Progenitor cell of endocrine pancreas (in vitro differentiated cells): ENCODE measurements at regions not wholly inside any gene's neighbourhood (a gene's known extent, or its start where the extent isn't known, plus 50 kb on each side); places are given as distances from the start of the nearest gene placed in this dataset.

Experiments
- DNase-seq: peaks from one replicate; pipeline ENCODE4 v3.0.0; 2021; ENCODE audit warnings: low spot score; ENCODE audit not compliant: unreplicated experiment
- H3K27ac Mint-ChIP-seq: 2 replicates; pipeline ENCODE4 v1.8.0; 2021; ENCODE audit warnings: mild to moderate bottlenecking, moderate library complexity, mixed read lengths
- H3K27me3 Mint-ChIP-seq: 2 replicates; pipeline ENCODE4 v1.8.0; 2021; ENCODE audit warnings: mixed read lengths
- H3K36me3 Mint-ChIP-seq: 2 replicates; pipeline ENCODE4 v1.8.0; 2022; ENCODE audit warnings: mixed read lengths; ENCODE audit not compliant: insufficient read depth
- H3K4me1 Mint-ChIP-seq: 2 replicates; pipeline ENCODE4 v1.8.0; 2021; ENCODE audit warnings: low read depth, mixed read lengths
- H3K4me3 Mint-ChIP-seq: 2 replicates; pipeline ENCODE4 v1.8.0; 2021; ENCODE audit warnings: low read depth, mild to moderate bottlenecking, moderate library complexity, mixed read lengths
- H3K9me3 Mint-ChIP-seq: 2 replicates; pipeline ENCODE4 v1.8.0; 2021; ENCODE audit warnings: low read depth, mixed read lengths
- TF ChIP-seq, protein P1 (sequence below): fragments of 200-600 bp; sonication (generic); IDR thresholded peaks from one replicate; pipeline ENCODE4 v1.5.0; 2021; ENCODE audit warnings: antibody characterized with exemption, mild to moderate bottlenecking; ENCODE audit not compliant: unreplicated experiment

DNA sequence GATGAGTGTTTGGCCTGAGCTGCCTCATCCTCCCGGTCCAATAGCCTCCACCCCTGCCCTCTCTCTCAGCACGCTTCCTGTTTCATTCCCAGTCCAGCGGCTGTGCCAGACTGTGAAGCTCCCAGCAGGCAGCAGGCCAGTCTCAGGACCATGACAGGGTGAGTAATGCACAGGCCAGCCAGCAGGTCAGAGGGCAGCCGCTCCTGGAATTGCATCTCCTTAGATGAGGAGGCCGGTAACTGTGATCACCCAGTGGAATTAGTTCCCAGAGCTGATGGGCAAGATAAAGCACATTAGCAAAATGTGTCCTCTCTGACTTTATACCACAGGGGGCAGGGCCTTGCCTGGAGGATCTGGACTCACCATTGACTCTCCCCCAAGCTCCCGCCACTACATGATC lies 251.2 kb downstream of the ETS1 start:
- no peak for DNase-seq
- peaks cover 11% of the 10 kb centered on the region for H3K4me1 Mint-ChIP-seq
- no peaks in the 10 kb centered on the region for H3K9me3 Mint-ChIP-seq
- TF ChIP-seq, protein P1, sequence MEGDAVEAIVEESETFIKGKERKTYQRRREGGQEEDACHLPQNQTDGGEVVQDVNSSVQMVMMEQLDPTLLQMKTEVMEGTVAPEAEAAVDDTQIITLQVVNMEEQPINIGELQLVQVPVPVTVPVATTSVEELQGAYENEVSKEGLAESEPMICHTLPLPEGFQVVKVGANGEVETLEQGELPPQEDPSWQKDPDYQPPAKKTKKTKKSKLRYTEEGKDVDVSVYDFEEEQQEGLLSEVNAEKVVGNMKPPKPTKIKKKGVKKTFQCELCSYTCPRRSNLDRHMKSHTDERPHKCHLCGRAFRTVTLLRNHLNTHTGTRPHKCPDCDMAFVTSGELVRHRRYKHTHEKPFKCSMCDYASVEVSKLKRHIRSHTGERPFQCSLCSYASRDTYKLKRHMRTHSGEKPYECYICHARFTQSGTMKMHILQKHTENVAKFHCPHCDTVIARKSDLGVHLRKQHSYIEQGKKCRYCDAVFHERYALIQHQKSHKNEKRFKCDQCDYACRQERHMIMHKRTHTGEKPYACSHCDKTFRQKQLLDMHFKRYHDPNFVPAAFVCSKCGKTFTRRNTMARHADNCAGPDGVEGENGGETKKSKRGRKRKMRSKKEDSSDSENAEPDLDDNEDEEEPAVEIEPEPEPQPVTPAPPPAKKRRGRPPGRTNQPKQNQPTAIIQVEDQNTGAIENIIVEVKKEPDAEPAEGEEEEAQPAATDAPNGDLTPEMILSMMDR: no peak
- H3K27ac Mint-ChIP-seq: no peak overlapping the region
- peaks cover 11% of the 10 kb centered on the region for H3K27me3 Mint-ChIP-seq
- H3K36me3 Mint-ChIP-seq: no peaks in the 10 kb centered on the region
- H3K4me3 Mint-ChIP-seq: no peak overlapping the region

DNA sequence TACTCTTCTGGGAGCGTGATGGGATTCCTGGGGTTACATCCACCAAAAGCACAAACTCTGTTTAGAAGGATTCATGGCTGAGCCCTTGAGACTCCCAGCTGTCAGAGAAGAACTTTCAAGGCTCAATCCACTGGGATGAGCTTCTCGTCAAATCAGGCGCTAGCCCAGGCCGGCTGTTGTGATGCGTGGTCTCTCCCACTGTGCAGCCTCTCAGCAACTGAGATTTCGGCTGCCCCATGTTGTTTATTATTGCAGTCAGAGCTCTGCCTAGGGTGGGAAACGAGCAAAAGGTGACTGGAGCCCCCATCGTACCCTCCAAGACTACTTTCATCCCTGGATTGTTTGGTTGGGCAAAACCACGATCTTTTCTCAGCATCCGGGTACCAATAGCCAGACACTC lies 251.6 kb downstream of the ETS1 start:
- H3K27ac Mint-ChIP-seq: no peak overlapping the region
- peaks cover 11% of the 10 kb centered on the region for H3K4me1 Mint-ChIP-seq
- no peaks in the 10 kb centered on the region for H3K36me3 Mint-ChIP-seq
- H3K4me3 Mint-ChIP-seq: no peak overlapping the region
- TF ChIP-seq, protein P1: no peak
- peaks cover 14% of the 10 kb centered on the region for H3K27me3 Mint-ChIP-seq
- no peaks in the 10 kb centered on the region for H3K9me3 Mint-ChIP-seq
- DNase-seq: no peak

DNA sequence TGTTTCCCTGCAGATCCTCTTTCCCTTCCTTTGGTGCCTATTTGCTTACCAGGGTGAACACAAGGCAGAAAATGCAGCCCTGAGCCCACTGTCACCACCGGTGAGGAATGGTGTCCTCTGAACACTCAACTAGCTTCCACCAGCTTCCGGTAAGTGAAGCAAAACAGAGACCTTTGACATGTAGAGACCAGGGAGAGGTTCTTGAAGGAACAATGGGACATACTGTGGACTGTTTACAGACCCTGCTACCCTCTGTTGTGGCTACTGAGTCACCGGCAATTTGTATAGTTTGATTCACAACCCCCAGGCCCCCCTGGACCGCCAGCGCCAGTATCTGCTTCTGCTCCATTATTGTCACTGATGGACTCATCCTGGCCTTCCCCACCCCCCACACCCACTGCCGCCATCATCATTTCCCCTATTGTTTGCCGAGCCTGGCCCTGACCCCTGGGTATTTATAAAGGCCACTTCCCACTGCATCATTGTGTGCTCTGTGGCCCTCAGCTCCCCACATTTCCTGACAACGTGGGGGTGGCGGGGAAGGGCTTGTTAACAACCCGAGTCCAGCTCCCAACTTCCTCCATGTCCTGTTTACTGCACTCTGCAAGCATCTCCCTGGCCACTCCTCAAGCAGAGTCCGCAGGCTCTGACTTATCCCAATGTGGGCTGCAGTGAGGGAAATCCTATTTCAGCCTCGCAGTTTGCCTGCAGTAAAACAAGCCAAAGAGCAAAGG lies 252.9 kb downstream of the ETS1 start:
- H3K36me3 Mint-ChIP-seq: no peaks in the 10 kb centered on the region
- DNase-seq: no peak
- TF ChIP-seq, protein P1: no peak
- H3K27me3 Mint-ChIP-seq: peaks cover 22% of the 10 kb centered on the region
- H3K9me3 Mint-ChIP-seq: no peaks in the 10 kb centered on the region
- peaks cover 13% of the 10 kb centered on the region for H3K4me1 Mint-ChIP-seq
- H3K27ac Mint-ChIP-seq: no peak overlapping the region
- no peak overlapping the region for H3K4me3 Mint-ChIP-seq

DNA sequence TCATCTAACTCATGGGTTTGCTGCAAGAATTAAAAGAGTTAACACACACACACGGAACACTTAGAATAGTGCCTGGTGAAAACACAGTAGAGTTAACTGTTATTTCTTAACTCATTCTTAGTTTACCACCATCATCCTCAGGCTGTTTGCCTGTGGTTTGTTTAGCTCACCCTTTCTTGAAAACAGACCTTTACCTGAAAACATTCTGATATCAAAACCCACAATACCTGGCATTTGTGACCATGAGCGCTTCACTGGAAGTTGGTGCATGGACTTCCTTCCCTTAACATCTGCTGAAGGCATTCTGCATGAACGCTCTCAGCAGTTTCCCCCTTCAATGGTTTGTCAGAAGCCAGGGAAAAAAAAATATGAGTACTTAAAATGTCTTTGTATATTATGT lies 256.0 kb downstream of the ETS1 start:
- TF ChIP-seq, protein P1: no peak
- Mint-ChIP-seq H3K27me3 (peaks cover 31% of the 10 kb centered on the region), H3K4me3 (no peak overlapping the region), H3K27ac (no peak overlapping the region), H3K9me3 (no peaks in the 10 kb centered on the region), H3K4me1 (peaks cover 13% of the 10 kb centered on the region), H3K36me3 (no peaks in the 10 kb centered on the region)
- DNase-seq: no peak

DNA sequence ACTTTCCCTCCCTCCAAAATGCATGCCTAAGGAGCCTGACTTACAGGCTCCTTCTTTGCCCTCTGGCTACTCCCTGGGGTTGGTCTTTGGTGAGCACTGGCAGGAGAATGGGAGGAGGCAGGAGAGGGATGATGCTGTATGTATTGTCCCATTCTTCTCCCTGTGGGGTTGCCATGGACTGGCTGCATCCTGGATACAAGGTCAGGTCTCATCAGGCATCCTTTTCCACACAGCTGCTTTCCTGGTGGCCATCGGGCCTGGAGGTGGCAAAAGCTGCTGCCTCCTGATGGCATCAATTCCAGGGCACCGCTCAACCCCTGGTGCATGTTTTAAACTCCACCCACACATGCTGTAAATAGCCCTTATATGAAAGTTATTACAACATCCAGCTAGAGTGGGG lies 257.2 kb downstream of the ETS1 start:
- Mint-ChIP-seq H3K4me1 (peaks cover 9% of the 10 kb centered on the region), H3K27me3 (peaks cover 31% of the 10 kb centered on the region), H3K27ac (no peak overlapping the region), H3K4me3 (no peak overlapping the region), H3K9me3 (no peaks in the 10 kb centered on the region), H3K36me3 (no peaks in the 10 kb centered on the region)
- TF ChIP-seq, protein P1: no peak
- no peak for DNase-seq
